ENCODE measurements at regions not wholly inside any gene's neighbourhood (a gene's known extent, or its start where the extent isn't known, plus 50 kb on each side); places are given as distances from the start of the nearest gene placed in this dataset.

GRCh38 chr6:110044622-110045021 is 66.5 kb downstream of the GPR6 start:
- dilution Hi-C loops (cut with MboI; ENCODE audit: extremely low pct_ligation_motif_present, low sequenced_read_pairs) (no loop called here), intact Hi-C loops (cut with micrococcal nuclease) (no loop called here)
- Histone ChIP-seq H3K79me2 (ENCODE audit: control insufficient read depth, insufficient read depth, low read length) (no peaks in the 10 kb centered on the region), H3K9me1 (replicated peaks; ENCODE audit: control insufficient read depth, extremely low read depth, insufficient read depth, low read length) (no peaks in the 10 kb centered on the region), H3K4me1 (ENCODE audit: control insufficient read depth, extremely low read depth, insufficient read depth, low read length) (no peaks in the 10 kb centered on the region), H3K9ac (replicated peaks; ENCODE audit: extremely low read depth, insufficient read depth, low read length) (no peak overlapping the region), H4K20me1 (replicated peaks; ENCODE audit: control insufficient read depth, extremely low read depth, insufficient read depth, low read length) (no peaks in the 10 kb centered on the region), H3K9me3 (replicated peaks; ENCODE audit: control insufficient read depth, insufficient read depth, low read length) (no peaks in the 10 kb centered on the region), H2AFZ (ENCODE audit: low read depth, low read length) (no peak overlapping the region), H3K4me3 (replicated peaks in 1 of 3; ENCODE audit: insufficient read depth in 1 of 3, low read depth in 1 of 3, low read length in 3 of 3) (no peak overlapping the region), H3K36me3 (ENCODE audit: control insufficient read depth in 2 of 2, extremely low read depth in 1 of 2, insufficient read depth in 2 of 2, low read length in 2 of 2) (no peaks in the 10 kb centered on the region), H3K27ac (ENCODE audit: insufficient read depth, low read depth, low read length) (no peak overlapping the region), H3K4me2 (ENCODE audit: insufficient read depth, low read length) (no peak overlapping the region), H3K27me3 (ENCODE audit: control insufficient read depth in 2 of 2, insufficient read depth in 2 of 2, low read length in 2 of 2) (peaks cover 3 to 10% of the 10 kb centered on the region in 2 experiments)
- TF ChIP-seq CTCF (IDR thresholded peaks at IDR 0.05; ENCODE audit: extremely low read depth in 1 of 2, insufficient read depth in 1 of 2, low read depth in 1 of 2, low read length in 2 of 2) (no peak), POLR2A (IDR thresholded peaks at IDR 0.05; ENCODE audit: low read depth, low read length) (no peak), EZH2 (IDR thresholded peaks at IDR 0.05; ENCODE audit: borderline replicate concordance, low read depth, low read length, severe bottlenecking) (no peak), GATA2 (IDR thresholded peaks at IDR 0.05; ENCODE audit: insufficient read depth, insufficient read length, low read depth, low read length) (no peak), MYC (IDR thresholded peaks at IDR 0.05; ENCODE audit: low read depth, low read length) (no peak), FOS (IDR thresholded peaks at IDR 0.05; ENCODE audit: borderline replicate concordance, insufficient read depth, low read length) (no peak), POLR2AphosphoS5 (IDR thresholded peaks at IDR 0.05; ENCODE audit: insufficient read depth, low read depth, low read length) (no peak), JUN (IDR thresholded peaks at IDR 0.05; ENCODE audit: borderline replicate concordance, insufficient read depth, insufficient read length, low read depth) (no peak), MAX (IDR thresholded peaks at IDR 0.05; ENCODE audit: insufficient read depth, insufficient read length) (no peak)
- CTCF ChIA-PET, result interaction anchor here (1.0 to 9.6 kb wide), 2 partner anchors 341 to 517 kb away, joined by 4 to 449 read pairs; no protein-coding TSS in a partner anchor
- POLR2A ChIA-PET, result no interaction called here
- no TSS peak for BruUV-seq (replicated peaks)
- no peak for FAIRE-seq
- DNase-seq (ENCODE audit: low read depth, low spot score), result no peak

Measured in endothelial cell of umbilical vein (primary cell).